Ishikawa (cell line): ENCODE measurements at regions not wholly inside any gene's neighbourhood (a gene's known extent, or its start where the extent isn't known, plus 50 kb on each side); places are given as distances from the start of the nearest gene placed in this dataset.

Experiments
- EP300 ChIP-seq: IDR thresholded peaks from 2 replicates; pipeline ENCODE4 v1.6.1; 2012; ENCODE audit warnings: borderline replicate concordance
- TF ChIP-seq, protein P1 (sequence below): IDR thresholded peaks from 2 replicates; pipeline ENCODE4 v1.6.1; 2012

DNA sequence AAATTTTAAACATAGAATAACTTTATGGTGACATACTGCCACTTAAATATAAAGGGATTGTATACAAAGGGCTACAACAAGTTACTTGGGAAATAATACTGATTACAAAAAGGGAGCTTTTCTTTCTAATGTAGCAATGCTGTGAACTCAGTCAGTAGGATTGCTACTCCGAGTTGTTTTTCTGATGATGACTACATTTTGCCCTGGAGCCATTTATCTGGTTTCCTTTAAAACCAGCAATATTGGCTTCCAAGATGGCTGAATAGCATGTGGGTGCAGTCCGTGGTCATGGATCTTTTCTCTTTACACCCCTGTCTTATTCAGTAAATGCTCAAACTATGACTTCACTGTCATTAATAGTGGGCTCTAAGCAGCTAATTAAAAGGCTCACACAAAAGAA lies 92.6 kb upstream of the NEK7 start:
- no peak for TF ChIP-seq EP300
- TF ChIP-seq, protein P1, sequence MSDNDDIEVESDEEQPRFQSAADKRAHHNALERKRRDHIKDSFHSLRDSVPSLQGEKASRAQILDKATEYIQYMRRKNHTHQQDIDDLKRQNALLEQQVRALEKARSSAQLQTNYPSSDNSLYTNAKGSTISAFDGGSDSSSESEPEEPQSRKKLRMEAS: no peak
